ENCODE measurements at regions not wholly inside any gene's neighbourhood (a gene's known extent, or its start where the extent isn't known, plus 50 kb on each side); places are given as distances from the start of the nearest gene placed in this dataset.

GRCh38 chrY:19023934-19024333 is 250.4 kb upstream of the HSFY2 start:
- H3K4me3 ChIP-seq (ENCODE audit: low read depth, low read length): no peak overlapping the region
- no peak for DNase-seq (ENCODE audit: low read depth)
- no peak for TF ChIP-seq CTCF (IDR thresholded peaks at IDR 0.05; ENCODE audit: insufficient read depth, low read depth, low read length)

GRCh38 chrY:19020193-19020592 is 246.7 kb upstream of the HSFY2 start:
- DNase-seq (ENCODE audit: low read depth): no peak
- H3K4me3 ChIP-seq (ENCODE audit: low read depth, low read length): no peak overlapping the region
- TF ChIP-seq CTCF (IDR thresholded peaks at IDR 0.05; ENCODE audit: insufficient read depth, low read depth, low read length): no peak

GRCh38 chrY:19016990-19017389 is 243.5 kb upstream of the HSFY2 start:
- no peak overlapping the region for H3K4me3 ChIP-seq (ENCODE audit: low read depth, low read length)
- no peak for DNase-seq (ENCODE audit: low read depth)
- TF ChIP-seq CTCF (IDR thresholded peaks at IDR 0.05; ENCODE audit: insufficient read depth, low read depth, low read length): no peak

- H3K4me3 ChIP-seq (ENCODE audit: low read depth, low read length): no peak overlapping the region
- peak; percentile 13 for TF ChIP-seq CTCF (IDR thresholded peaks at IDR 0.05; ENCODE audit: insufficient read depth, low read depth, low read length)
- no peak for DNase-seq (ENCODE audit: low read depth)
Observed at GRCh38 chrY:19015854-19016253, 242.3 kb upstream of the HSFY2 start.

- no peak for TF ChIP-seq CTCF (IDR thresholded peaks at IDR 0.05; ENCODE audit: insufficient read depth, low read depth, low read length)
- DNase-seq (ENCODE audit: low read depth): no peak
Observed at GRCh38 chrY:19015213-19015612, 241.7 kb upstream of the HSFY2 start.

GRCh38 chrY:19012985-19013384 is 239.4 kb upstream of the HSFY2 start:
- TF ChIP-seq CTCF (IDR thresholded peaks at IDR 0.05; ENCODE audit: insufficient read depth, low read depth, low read length): no peak
- DNase-seq (ENCODE audit: low read depth): no peak
- no peak overlapping the region for H3K4me3 ChIP-seq (ENCODE audit: low read depth, low read length)

More at GRCh38 chrY:19015213-19015612, 241.7 kb upstream of the HSFY2 start:
- no peak overlapping the region for H3K4me3 ChIP-seq (ENCODE audit: low read depth, low read length)

GRCh38 chrY:19011605-19012090 is 238.1 kb upstream of the HSFY2 start:
- no peak overlapping the region for H3K4me3 ChIP-seq (ENCODE audit: low read depth, low read length)
- TF ChIP-seq CTCF (IDR thresholded peaks at IDR 0.05; ENCODE audit: insufficient read depth, low read depth, low read length): no peak
- no peak for DNase-seq (ENCODE audit: low read depth)

Measured in fibroblast of villous mesenchyme (primary cell).